ENCODE measurements at regions not wholly inside any gene's neighbourhood (a gene's known extent, or its start where the extent isn't known, plus 50 kb on each side); places are given as distances from the start of the nearest gene placed in this dataset.

DNA sequence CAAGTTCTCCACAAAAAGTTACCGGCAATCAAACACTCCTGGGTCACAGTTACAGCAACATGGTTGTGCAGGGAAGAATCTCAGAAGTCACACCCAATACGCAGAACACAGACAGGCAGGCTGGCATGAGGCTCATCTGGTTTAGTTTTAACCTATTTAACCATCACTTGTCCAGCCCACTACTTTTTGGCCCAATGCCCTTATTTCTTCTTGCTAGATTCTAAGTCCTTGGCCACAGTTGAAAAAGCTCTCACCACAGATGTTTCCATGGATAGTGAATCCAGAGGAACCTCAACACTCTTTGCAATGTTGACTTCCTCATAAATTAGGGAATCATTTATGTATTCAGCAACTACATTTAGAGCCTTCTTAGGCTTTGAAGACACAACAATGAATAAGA, 50.7 kb upstream of the FNDC3A start:
- TF ChIP-seq GATA2 (IDR thresholded peaks at IDR 0.05; ENCODE audit: low read depth, low read length) (no peak), GATA3 (IDR thresholded peaks at IDR 0.05; ENCODE audit: low read depth, low read length) (no peak)
